CD4-positive, alpha-beta T cell treated with Interleukin-4 for 1 hour (primary cell): ENCODE measurements at regions not wholly inside any gene's neighbourhood (a gene's known extent, or its start where the extent isn't known, plus 50 kb on each side); places are given as distances from the start of the nearest gene placed in this dataset.
"Not testable (repeated sequence)": the region's sequence is repeated elsewhere in the genome, so short reads cannot be mapped to it uniquely, and the experiment has no call there.

Source experiments
- DNase-seq, 2 donors: peaks; one replicate each; pipeline ENCODE4 v3.0.0-alpha.2; 2020 to 2022

DNA sequence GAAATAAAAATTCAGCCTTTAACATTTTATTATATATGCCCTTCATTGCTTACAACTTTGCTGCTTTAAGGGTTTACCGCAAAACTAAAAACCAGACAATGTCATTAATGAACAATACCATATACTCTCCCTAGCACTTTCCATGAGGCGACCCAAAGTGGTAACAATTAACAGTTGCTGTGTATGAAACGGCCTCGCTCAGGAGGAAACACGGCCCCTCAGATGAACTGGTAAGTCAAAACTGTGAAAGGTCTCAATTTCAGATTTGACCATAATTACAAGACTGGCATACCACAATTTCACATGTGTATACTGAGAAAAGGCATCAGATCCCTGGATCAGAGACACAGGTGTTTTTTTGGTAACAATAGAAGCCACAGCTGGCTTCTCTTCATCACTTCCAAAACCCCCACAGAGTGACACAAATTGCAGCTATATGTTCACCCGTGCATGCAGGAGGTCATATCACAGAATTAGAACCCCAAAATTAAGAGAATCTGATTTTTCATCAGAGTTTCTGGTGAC lies 611.9 kb upstream of the ADAMTS5 start:
- DNase-seq: no peak

DNA sequence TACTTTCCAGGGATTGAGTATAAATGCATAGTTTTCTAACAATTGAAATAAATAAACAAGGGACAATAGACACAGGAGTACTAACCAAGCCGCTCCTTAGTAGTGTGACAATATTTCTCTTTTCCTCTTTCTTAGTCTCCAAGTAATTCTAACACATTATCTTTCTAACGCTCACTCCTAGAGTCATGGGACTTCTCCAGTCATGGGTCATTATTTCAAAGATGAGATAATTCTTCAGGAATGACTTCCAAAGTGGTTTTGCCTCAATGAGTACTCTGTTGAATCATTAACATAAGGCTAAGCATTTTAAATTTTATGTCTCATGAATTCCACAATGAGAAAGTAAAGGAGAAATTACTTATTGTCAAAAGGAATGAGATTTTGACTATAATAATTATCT lies 605.8 kb upstream of the ADAMTS5 start:
- no peak for DNase-seq

DNA sequence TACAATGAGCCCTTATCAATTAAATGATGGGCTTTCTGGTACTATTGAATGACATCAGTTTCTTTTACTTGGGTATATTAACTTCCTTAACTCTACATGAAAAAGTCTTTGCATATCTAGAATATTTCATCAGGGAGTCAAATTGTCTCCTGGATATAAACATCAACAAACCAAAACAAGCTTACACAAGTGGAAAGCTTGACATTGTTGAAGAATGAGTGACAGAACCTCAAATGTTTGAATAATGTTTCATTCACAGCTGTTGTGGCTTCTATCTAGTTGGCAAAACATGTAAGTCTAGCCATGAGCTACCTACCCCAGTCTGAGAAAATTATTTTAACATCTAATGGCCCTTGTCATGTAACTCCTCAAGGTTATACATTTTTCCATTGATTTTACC lies 604.8 kb upstream of the ADAMTS5 start:
- no peak for DNase-seq

DNA sequence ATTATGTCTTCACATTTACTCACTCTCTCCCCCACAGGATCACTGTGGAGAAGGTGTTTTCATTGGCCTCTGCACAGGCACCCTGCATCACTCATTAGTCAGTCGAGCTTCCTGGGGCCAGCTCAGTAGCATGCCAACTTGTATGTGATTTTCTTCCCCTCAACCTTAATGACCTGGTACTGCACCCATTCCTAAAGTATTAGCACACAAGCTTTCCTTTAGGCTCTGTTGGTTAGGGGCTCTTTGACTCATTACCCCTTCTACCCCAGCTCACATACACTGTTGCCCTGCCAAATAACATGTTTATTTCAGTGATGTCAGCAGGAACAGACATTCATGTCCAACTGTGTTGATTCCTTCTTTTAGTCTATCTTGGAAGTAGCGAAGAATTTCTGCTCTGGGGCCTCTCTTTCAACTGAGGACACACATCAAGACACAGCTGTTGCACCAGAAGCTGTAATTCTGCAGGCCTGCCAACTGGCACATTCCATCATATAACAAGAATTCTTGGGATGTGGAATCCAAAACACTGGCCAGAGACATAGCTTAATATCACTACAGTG lies 603.5 kb upstream of the ADAMTS5 start:
- no peak for DNase-seq

DNA sequence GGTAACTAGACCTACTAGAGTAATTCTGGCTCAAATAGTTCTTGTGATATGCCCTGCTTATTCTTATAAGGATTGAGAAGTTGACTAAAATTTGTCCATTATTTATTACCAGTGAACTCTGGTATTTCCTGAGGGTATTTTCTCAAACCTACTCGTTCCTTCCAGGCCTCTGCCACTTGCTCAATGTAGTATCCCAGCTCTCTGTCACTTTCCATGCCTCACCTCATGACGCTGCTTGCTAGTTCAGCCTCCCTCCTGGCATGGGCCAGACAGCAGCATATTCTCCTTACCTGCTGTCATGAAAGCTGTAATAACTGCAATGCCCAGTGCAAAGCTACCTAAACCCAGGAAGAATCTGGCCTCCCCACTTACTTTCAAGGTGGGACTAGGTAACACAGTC lies 602.9 kb upstream of the ADAMTS5 start:
- DNase-seq: no peak

DNA sequence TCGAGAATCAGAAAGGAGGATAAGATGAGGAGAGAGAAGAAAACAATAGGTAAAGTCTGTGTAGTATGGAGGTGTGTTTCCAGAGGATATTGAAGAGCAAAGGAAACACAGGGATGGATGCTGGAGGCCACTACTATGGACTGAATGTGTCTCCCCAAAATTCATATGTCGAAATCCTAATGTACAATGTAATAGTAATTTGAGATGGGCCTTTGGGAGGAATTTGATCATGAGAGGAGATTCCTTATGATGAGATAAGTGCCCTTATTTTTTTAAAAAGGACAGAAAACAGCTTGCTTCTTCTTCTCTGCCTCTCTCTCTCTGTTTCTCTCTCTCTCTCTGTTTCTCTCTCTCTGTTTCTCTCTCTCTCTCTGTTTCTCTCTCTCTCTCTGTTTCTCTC lies 602.2 kb upstream of the ADAMTS5 start:
- no peak for DNase-seq

DNA sequence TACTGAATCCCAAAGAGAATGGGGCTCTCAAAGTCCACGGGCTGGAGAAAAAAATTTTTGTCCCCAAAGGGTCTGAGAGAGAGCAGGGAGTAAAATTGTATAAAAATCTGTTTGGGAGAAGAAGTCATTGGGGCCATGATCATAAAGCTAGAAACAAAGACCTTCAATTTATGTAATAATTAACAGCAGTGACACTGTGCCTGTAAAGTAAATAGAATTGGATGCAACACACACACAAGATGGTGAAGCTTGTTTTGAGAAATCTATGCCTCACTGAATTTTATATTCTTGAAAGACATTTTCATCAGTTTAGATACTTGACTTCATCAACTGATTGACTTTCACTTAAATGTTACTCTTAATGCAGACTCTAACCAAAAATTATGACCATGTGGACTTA lies 600.5 kb upstream of the ADAMTS5 start:
- no peak for DNase-seq

DNA sequence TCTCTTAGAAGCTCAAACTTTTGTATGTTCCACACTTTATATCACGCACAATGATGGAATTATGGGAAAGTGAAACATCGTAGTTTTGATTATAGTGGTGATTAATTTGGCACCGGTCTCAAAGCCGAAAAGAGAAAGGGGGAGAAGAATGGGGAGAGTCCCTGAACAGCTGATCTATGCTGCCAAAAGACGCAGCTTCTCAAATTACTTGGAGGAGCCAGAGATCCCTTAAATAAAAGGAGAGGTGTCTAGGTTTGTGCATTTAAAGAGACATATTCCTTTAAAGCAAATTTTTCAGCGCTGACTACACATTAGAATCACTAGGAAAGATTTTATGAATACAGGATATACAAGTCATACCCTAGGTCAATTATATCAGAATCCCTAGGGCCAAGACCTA lies 599.6 kb upstream of the ADAMTS5 start:
- DNase-seq: no peak

DNA sequence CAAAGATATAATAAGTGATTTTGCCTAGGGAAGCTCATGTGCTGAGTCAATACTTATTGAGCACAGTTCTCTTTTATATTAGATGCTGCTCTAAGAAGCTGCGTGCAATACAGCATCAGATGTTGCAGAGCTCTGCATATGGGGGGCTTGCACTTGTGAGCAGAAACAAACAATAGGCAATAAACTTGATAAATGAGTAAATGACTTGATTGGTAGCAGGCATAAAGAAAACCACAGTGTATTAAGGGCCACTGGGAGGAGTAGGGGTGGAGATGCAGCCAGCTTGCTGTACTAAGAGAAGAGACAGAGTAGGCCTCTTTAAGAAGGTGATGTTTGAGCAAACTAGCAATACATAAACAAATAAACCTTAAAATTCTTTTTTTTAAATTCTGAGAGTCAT lies 598.5 kb upstream of the ADAMTS5 start:
- DNase-seq: no peak

DNA sequence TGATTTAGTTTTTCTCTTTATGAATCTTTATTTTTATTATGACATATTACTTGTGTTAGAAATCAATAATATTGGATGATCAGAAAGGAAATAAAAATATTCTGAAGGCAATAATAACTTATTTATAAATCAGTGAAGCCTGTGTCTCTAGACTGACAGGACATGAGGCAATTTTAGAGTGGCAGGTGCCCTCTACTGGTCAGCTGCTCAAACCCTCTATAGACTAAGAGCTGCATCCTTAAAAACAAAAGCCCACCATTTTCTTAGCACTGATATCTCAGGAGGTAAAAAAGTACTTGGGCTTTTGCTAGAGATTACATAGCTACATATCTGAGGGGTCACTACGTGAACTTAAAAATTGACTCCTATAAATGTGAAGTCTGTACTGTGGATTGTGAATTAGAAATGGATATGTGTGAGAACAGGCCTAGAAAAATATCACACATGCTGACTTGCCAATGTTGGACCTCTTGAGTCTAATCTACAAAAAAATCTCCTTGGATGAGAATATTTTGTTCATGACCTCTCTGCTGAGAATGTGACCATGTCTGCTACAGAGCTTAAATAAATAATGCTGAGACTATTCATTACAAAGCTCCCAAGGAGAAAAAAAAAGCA lies 597.9 kb upstream of the ADAMTS5 start:
- no peak for DNase-seq

DNA sequence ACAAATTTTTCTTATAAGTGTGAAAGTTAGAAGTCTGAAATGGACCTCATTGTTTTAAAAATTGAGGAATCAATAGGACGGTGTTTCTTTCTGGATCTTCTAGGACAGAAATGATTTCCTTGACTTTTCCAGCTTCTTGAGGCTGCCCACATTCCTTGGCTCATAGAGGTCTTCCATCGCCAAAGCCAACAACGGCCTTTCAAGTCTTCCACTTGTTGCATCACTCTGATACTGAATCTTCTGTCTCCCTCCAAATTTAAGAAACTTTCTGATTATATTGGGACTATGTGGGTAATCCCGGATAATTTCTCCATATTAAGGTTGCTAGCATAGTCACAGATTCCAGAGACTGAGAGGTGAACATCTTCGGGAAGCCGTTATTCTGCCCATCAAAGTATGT lies 595.4 kb upstream of the ADAMTS5 start:
- DNase-seq: no peak

DNA sequence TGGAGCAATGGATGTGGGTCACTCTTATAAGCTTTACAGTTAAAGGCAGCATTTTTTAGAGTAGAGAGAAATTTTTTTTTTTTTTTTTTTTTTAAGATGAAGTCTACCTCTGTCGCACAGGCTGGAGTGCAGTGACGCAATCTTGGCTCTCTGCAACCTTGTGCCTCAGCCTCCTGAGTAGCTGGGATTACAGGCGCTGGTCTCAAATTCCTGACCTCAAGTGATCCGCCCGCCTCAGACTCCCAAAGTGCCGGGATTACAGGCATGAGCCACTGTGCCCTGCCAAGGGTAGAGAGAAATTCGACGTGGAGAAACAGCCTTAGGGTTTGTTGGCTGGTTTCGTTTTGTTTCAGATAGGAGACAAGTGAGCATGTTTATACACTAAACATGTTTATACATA lies 594.2 kb upstream of the ADAMTS5 start:
- no peak for DNase-seq

DNA sequence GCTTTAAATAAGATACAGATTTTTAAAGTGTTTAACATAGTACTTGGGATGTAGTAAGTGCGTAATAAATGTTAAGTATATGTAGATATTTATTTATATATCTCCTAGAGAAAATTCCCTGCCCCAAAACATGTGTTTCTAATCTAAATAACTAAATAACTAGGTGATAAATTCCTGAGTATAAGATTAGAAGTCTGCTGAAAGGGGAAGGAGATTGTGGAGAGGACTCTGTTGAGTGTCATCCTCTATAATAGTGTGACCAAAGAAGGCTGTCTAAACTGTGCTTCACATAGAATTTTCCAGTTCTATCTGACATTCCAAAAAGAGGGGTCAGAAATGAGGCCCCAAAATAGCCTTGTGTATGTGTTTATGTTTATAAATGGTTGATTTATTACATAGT lies 590.5 kb upstream of the ADAMTS5 start:
- no peak for DNase-seq

DNA sequence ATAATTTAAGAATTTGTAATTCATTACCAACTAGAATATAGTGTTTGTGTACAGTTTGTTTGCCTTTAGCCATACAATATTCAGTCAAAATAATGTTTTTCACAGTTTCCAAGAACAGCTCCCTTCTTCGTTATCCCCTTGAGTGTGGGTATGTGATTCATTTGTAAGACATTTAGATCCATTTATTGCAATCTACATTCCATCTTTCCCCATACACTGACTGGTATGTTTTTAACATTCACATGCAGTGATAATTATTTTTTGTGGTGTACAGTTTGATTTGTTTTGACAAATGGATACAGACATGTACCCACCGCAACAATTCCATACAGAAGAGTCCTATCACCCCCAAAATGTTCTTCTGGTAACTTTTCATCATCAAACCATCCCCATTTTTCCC lies 589.1 kb upstream of the ADAMTS5 start:
- DNase-seq: no peak

DNA sequence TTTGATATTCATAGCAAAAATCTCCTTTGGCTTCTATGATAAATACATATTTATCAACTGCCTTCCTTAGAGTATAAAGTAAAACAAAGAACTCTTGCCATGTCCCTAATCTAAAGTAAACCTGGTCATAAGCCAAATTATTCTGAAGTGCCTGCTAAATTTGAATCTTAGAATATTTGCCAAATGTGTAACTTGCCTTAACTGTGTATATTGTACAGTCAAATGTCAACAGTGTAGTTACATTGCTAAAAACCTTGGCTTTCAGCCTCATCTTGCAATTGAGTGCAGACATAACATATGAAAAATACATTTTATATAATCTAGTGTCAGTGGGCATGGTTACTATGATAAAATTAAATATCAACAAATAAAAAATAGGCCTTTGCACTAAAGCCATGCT lies 583.4 kb upstream of the ADAMTS5 start:
- no peak for DNase-seq

DNA sequence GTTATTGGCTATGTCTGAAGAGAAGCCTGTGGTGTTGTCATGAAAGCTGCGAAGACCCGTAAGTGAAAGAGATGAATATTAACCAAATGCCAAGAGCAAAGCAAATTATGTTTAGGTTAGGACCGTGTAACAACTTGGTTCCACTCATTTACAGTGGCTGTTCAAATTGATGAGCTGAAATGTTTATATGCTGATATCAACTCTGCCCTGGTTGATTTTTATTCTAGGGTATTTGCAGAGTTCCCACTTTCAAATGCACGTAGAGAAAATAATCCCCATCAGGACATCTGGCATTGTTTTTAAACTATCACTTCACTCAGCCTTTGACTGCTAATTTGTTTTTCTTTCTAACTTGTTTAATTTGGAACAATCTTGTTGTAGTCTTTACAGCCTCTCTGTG lies 581.6 kb upstream of the ADAMTS5 start:
- DNase-seq: no peak

DNA sequence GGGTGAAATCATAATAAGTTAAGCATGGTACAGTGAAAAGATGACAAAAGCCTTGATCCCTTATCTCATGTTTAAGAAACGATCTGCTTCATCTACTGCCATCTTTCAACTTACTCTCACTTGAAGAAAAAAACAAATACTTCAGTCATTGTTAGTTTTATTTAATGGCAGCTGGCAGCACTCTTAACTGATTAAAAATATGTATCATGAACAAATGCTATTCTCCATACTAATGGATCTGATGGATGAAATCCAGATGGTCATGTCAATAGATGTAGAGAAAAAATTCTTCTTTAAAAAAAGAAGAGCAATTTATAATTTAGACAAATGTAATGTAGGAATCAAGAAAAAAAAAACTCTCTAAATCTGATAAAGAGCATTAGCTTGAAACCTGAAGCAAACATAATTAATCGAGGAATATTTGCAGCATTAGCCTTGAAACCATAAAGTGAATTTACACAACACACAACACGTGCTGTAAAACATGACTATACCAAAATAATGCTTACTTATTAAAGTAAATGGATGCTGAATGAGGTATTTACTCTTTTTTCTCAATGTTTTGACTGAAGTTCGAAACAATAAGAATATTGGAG lies 579.0 kb upstream of the ADAMTS5 start:
- DNase-seq: no peak

DNA sequence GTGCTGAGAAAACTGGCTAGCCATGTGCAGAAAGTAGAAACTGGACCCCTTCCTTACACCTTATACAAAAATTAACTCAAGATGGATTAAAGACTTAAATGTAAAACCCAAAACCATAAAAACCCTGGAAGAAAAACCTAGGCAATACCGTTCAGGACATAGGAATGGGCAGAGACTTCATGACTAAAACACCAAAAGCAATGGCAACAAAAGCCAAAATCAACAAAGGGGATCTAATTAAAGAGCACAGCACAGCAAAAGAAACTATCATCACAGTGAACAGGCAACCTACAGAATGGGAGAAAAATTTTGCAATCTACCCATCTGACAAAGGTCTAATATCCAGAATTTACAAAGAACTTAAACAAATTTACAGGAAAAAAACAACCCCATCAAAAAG lies 575.2 kb upstream of the ADAMTS5 start:
- not testable (repeated sequence) for DNase-seq

DNA sequence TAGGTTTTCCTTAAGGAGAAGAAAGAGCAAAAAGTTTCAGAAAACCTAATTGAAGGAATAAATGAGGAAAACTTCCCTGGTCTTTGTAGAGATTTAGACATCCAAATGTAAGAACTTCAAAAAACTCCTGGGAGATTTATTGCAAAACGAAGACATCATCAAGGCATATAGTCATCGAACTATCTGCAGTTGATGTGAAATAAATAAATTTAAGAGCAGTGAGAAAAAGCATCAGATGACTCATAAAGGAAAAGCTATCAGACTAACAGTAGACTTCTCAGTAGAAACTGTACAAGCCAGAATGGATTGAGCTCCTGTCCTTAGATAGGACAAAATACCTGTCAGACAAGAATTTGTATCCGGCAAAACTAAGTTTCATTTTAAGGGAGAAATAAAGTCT lies 569.4 kb upstream of the ADAMTS5 start:
- no peak for DNase-seq

DNA sequence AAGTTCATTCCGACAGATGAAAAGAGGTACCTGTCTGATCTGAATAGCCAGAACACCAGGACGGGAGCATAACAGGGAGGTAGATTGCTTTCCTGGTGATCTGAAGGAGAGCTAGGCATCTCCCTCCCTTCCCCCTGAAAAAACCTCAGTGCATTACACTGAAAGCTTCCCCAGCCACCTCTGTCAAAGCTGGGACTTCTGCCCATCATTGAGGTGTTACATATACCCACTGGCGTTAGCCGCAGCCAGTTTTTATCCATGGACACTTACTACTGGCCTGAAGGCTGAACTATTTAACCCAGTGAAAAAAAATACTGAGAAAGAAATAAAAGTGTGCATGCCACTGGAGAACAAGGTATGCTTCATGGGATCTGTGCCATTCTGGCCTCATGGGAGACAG lies 568.3 kb upstream of the ADAMTS5 start:
- no peak for DNase-seq

DNA sequence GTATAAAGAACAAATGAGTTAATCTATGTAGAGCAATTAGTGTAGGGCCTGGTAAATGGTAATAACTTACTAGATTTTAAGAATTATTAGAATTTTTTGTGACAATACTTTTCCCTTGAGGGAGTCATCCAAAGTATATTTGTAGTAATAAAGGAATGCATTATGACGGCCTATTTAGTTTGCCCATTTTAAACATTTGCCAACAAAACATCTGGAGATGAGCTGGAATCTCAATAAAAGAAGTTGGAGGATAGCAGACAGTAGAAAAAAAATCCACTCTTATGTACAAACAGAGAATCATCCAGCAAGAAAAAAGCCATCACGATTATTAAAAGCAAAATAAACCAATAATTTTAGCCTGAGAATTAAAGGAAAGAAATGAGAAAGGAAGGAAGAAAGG lies 567.3 kb upstream of the ADAMTS5 start:
- DNase-seq: no peak

DNA sequence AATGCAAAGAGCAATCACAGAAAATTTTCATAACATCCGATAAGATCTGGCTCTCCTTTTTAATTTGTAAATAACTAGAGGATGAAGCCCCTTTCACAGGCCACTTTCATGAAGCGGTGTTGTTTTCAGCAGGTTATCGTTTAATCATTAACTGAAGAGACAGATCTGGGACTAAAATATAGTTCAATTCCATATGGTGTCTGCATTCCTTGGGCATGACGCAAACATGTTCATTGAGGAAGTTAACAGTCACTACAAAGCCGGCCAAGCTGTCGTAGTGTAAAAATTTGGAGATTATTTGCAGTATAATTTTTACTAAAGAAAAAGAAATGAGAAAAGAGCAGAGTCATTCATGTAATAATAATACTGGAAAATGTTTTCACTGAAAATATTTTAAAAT lies 565.2 kb upstream of the ADAMTS5 start:
- DNase-seq: no peak

DNA sequence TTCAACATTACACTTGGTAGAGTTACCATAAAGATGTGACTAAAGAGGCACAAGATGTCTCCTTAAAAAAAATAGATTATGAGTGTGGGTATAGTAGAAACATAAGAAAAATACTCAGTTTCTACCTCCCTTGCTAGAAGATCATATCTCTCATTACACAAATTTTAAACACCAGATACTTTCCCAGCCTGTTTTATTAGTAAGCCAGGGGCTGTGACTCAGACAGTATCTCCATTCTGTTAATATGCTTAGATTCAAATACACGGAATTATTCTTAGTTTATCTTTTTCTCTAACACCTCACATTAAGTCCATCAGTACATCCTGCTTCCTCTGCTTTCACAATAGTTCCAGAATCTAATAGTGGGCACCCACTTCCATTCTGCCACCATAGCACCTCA lies 561.8 kb upstream of the ADAMTS5 start:
- DNase-seq: no peak

DNA sequence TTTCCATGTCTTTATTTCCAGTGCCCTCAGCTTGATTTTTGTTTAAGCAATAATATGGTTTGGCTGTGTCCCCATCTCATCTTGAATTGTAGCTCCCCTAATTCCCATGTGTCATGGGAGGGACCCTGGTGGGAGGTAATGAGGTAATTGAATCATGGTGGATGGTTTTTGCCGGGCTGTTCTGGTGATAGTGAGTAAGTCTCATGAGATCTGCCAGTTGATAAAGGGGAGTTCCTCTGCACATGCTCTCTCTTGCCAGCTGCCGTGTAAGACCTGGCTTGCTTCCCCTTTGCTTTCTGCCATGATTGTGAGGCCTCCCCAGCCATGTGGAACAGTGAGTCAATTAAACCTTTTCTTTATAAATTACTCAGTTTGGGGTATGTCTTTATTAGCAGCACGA lies 559.6 kb upstream of the ADAMTS5 start:
- no peak for DNase-seq

DNA sequence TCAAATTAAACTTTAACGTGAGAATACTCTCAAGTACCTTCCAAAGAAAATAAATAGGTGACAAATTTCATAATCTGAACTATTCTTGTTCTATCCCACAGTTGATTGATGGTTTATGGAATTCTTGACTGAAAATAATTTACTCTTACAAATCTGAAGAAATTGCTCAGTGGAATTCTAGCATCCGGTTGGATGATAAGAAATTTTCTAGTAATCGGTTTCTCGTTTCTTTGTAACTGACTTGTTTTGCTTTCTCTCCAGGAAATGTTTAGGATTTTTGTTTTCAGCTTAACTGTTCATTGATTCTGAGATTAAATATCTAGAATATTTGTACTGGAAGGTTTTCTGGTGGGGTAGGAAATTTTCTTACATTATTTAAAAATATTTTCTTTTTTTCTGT lies 558.9 kb upstream of the ADAMTS5 start:
- DNase-seq: no peak
